LNCAP (cell line): ENCODE measurements at regions not wholly inside any gene's neighbourhood (a gene's known extent, or its start where the extent isn't known, plus 50 kb on each side); places are given as distances from the start of the nearest gene placed in this dataset.
A peak's percentile ranks its signal among the peaks of the same experiment; 100 is the strongest.

Experiments used
- TF ChIP-seq, protein P1 (sequence below): fragments of 450-650 bp; IDR thresholded peaks from 2 replicates; pipeline ENCODE4 v1.5.1; 2017; ENCODE audit warnings: mild to moderate bottlenecking

- TF ChIP-seq, protein P1, sequence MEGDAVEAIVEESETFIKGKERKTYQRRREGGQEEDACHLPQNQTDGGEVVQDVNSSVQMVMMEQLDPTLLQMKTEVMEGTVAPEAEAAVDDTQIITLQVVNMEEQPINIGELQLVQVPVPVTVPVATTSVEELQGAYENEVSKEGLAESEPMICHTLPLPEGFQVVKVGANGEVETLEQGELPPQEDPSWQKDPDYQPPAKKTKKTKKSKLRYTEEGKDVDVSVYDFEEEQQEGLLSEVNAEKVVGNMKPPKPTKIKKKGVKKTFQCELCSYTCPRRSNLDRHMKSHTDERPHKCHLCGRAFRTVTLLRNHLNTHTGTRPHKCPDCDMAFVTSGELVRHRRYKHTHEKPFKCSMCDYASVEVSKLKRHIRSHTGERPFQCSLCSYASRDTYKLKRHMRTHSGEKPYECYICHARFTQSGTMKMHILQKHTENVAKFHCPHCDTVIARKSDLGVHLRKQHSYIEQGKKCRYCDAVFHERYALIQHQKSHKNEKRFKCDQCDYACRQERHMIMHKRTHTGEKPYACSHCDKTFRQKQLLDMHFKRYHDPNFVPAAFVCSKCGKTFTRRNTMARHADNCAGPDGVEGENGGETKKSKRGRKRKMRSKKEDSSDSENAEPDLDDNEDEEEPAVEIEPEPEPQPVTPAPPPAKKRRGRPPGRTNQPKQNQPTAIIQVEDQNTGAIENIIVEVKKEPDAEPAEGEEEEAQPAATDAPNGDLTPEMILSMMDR = no peak
Observed at GRCh38 chr17:22512057-22512456, 819.7 kb downstream of the KCNJ18 start.

DNA sequence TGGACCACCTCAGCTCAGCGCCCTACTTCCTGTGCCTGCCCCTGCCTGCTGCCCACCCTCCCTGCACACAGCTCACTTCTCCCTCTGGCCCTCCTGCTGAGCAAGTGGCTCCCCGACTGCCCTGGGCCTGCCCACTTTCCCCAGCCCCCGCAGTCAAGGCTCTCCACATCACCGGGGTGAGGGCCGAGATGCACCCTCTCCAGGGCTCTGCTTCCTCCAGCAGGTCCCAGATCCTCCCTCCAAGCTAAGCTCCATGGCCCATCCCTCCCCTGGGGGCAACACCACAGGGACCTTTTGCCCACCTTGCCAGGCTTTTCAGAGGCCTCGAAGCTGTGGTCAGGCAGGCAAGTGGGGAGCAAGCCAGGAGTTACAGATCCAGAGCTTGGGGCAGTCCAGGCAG lies 820.2 kb downstream of the KCNJ18 start:
- TF ChIP-seq, protein P1 = no peak

GRCh38 chr17:22512997-22513538 lies 820.7 kb downstream of the KCNJ18 start:
- TF ChIP-seq, protein P1 = peak; percentile 72

- TF ChIP-seq, protein P1 = no peak
Observed at GRCh38 chr17:22514315-22514714, 822.0 kb downstream of the KCNJ18 start.

DNA sequence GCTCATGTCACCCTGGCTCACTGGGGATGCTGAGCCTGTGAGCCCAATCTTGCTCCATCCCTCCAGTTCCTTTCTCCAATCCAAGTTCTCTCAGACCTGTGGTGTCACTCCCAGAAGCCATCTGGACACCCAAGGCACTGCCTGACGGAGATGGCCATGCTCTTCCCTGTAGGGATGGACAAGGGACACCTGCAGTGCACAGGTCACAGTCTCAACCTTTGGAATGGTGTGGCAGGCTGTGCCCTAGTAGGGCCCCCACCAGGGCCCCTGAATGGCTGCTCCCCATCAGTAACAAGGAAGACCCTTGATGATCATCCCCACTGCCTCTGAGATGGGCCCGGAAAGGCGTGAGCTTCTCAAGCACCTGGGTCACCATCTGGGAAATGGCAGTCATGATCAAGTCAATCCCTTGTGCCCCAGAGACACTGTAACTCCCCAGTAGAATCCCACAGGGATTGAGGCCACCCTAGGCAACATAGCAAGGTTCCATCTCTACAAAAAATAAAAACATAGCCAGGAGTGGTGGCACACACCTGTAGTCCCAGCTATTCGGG lies 822.5 kb downstream of the KCNJ18 start:
- TF ChIP-seq, protein P1 = no peak

- TF ChIP-seq, protein P1 = no peak
Observed at GRCh38 chr17:22515599-22515998, 823.3 kb downstream of the KCNJ18 start.

DNA sequence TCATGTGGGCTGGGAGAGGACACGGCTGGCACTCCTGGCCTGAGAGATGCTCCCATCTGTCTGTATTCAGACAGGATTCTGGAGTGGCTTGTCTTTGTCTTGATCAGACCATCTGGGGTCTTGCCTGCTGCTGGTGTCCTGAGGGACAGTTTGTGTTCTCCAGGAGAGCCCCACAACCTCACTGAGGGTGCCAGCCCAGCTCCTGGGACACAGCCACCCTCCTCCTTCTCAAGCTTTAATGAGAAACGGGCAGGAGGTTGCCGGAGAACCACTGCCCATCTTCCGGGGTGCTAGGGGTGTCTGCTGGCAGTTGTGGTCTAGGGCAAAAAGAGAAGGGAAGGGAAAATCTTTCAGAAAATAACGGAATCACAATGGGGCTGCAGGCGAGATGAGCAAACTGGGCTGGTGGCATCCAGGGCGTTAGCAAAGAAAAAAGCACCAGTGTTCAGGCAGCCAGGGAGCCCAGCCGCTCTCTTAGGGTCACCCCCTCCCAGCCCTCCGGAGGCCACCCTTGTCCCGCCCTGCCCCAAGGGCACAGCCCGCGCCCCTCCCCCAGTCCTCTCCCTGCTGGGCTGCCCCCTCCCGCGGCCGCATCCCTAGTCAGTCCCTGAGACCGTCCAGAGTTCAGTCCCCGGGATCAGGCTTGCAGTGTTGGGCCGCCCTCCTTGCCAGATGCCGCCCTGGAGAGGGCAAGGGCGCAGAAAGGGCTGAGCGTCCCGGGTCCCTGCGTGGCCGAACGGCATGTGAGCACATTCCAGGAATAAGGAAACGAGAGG lies 824.7 kb downstream of the KCNJ18 start:
- TF ChIP-seq, protein P1 = no peak
